ENCODE measurements at regions not wholly inside any gene's neighbourhood (a gene's known extent, or its start where the extent isn't known, plus 50 kb on each side); places are given as distances from the start of the nearest gene placed in this dataset.
"Not testable (repeated sequence)": the region's sequence is repeated elsewhere in the genome, so short reads cannot be mapped to it uniquely, and the experiment has no call there.

- H4K20me1 ChIP-seq (ENCODE audit: control insufficient read depth, extremely low read depth, insufficient read depth, low read length): no peaks in the 10 kb centered on the region
- H3K27ac ChIP-seq (ENCODE audit: insufficient read depth, low read length): no peak overlapping the region
- TF ChIP-seq EZH2 (IDR thresholded peaks at IDR 0.05; ENCODE audit: low read length, missing control alignments) (no peak), CTCF (conservative IDR thresholded peaks at IDR 0.05 in 1 of 2, IDR thresholded peaks at IDR 0.05 in 1 of 2; ENCODE audit: low read depth in 1 of 2, low read length in 2 of 2) (no peak)
- no peaks in the 10 kb centered on the region for H3K79me2 ChIP-seq (ENCODE audit: control insufficient read depth, insufficient read depth, low read length)
- H2AFZ ChIP-seq (ENCODE audit: low read length): no peak overlapping the region
- no peak overlapping the region for H3K9ac ChIP-seq (ENCODE audit: insufficient read depth, low read length)
- no peak overlapping the region for H3K4me2 ChIP-seq (ENCODE audit: extremely low read depth, insufficient read depth, low read length)
- H3K4me3 ChIP-seq (replicated peaks in 1 of 4; ENCODE audit: control extremely low read depth in 1 of 4, insufficient read depth in 1 of 4, low read depth in 3 of 4, low read length in 4 of 4): no peak overlapping the region
- no peaks in the 10 kb centered on the region for H3K36me3 ChIP-seq (ENCODE audit: control insufficient read depth, insufficient read depth, low read length)
- DNase-seq (ENCODE audit: low read depth in 2 of 2): no peak
- no peaks in the 10 kb centered on the region for H3K9me3 ChIP-seq (ENCODE audit: control insufficient read depth, insufficient read depth, low read depth, low read length)
- no peaks in the 10 kb centered on the region for H3K4me1 ChIP-seq (ENCODE audit: control insufficient read depth, extremely low read depth, insufficient read depth, low read length)
- H3K27me3 ChIP-seq (ENCODE audit: control insufficient read depth, insufficient read depth, low read length): no peaks in the 10 kb centered on the region
These were observed 67.0 kb upstream of the GPR158 start for GRCh38 chr10:25107756-25108155.

- not testable (repeated sequence) for DNase-seq (ENCODE audit: low read depth in 2 of 2); H4K20me1 ChIP-seq (ENCODE audit: control insufficient read depth, extremely low read depth, insufficient read depth, low read length); H2AFZ ChIP-seq (ENCODE audit: low read length); H3K36me3 ChIP-seq (ENCODE audit: control insufficient read depth, insufficient read depth, low read length); H3K4me2 ChIP-seq (ENCODE audit: extremely low read depth, insufficient read depth, low read length); H3K79me2 ChIP-seq (ENCODE audit: control insufficient read depth, insufficient read depth, low read length); H3K4me3 ChIP-seq (replicated peaks in 1 of 4; ENCODE audit: control extremely low read depth in 1 of 4, insufficient read depth in 1 of 4, low read depth in 3 of 4, low read length in 4 of 4); H3K27me3 ChIP-seq (ENCODE audit: control insufficient read depth, insufficient read depth, low read length); H3K4me1 ChIP-seq (ENCODE audit: control insufficient read depth, extremely low read depth, insufficient read depth, low read length); H3K9ac ChIP-seq (ENCODE audit: insufficient read depth, low read length); H3K27ac ChIP-seq (ENCODE audit: insufficient read depth, low read length); H3K9me3 ChIP-seq (ENCODE audit: control insufficient read depth, insufficient read depth, low read depth, low read length)
These were observed 64.9 kb upstream of the GPR158 start for GRCh38 chr10:25109896-25110295.

GRCh38 chr10:25112016-25112415 lies 62.8 kb upstream of the GPR158 start:
- H3K4me2 ChIP-seq (ENCODE audit: extremely low read depth, insufficient read depth, low read length): no peak overlapping the region
- DNase-seq (ENCODE audit: low read depth in 2 of 2): no peak
- no peaks in the 10 kb centered on the region for H3K79me2 ChIP-seq (ENCODE audit: control insufficient read depth, insufficient read depth, low read length)
- H3K4me3 ChIP-seq (replicated peaks in 1 of 4; ENCODE audit: control extremely low read depth in 1 of 4, insufficient read depth in 1 of 4, low read depth in 3 of 4, low read length in 4 of 4): no peak overlapping the region
- H3K36me3 ChIP-seq (ENCODE audit: control insufficient read depth, insufficient read depth, low read length): no peaks in the 10 kb centered on the region
- no peaks in the 10 kb centered on the region for H4K20me1 ChIP-seq (ENCODE audit: control insufficient read depth, extremely low read depth, insufficient read depth, low read length)
- TF ChIP-seq CTCF (conservative IDR thresholded peaks at IDR 0.05 in 1 of 2, IDR thresholded peaks at IDR 0.05 in 1 of 2; ENCODE audit: low read depth in 1 of 2, low read length in 2 of 2) (no peak), EZH2 (IDR thresholded peaks at IDR 0.05; ENCODE audit: low read length, missing control alignments) (no peak)
- H3K27me3 ChIP-seq (ENCODE audit: control insufficient read depth, insufficient read depth, low read length): no peaks in the 10 kb centered on the region
- no peak overlapping the region for H3K27ac ChIP-seq (ENCODE audit: insufficient read depth, low read length)
- H3K9me3 ChIP-seq (ENCODE audit: control insufficient read depth, insufficient read depth, low read depth, low read length): no peaks in the 10 kb centered on the region
- no peak overlapping the region for H3K9ac ChIP-seq (ENCODE audit: insufficient read depth, low read length)
- no peaks in the 10 kb centered on the region for H3K4me1 ChIP-seq (ENCODE audit: control insufficient read depth, extremely low read depth, insufficient read depth, low read length)
- H2AFZ ChIP-seq (ENCODE audit: low read length): no peak overlapping the region
